GM18870 (cell line): ENCODE measurements at regions not wholly inside any gene's neighbourhood (a gene's known extent, or its start where the extent isn't known, plus 50 kb on each side); places are given as distances from the start of the nearest gene placed in this dataset.
A peak's percentile ranks its signal among the peaks of the same experiment; 100 is the strongest.
"Not testable (repeated sequence)": the region's sequence is repeated elsewhere in the genome, so short reads cannot be mapped to it uniquely, and the experiment has no call there.

Experiments
- ATAC-seq: cut with Tn5 transposase; IDR thresholded peaks from one replicate; pipeline ENCODE4 v1.9.1; 2021; ENCODE audit warnings: moderate library complexity; ENCODE audit not compliant: unreplicated experiment

DNA sequence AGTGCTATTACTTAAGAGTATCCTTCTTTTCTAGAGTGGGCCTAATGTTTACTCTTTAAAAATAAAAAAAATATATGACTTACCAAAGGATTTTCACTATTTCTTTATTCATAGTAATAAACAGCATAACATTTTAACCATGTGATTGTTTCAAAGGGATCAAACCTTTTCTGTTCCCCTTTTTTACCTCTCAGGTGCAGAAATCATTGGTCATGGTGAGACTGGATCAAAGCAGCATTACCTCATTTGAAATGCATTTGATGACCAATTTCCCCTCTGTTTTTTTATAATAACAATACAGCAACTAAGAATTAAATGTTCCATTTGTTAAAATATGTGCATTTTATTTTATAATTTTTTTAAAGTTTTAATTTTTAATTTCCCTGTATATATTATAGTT lies 598.0 kb upstream of the RGMB start:
- ATAC-seq = no peak

DNA sequence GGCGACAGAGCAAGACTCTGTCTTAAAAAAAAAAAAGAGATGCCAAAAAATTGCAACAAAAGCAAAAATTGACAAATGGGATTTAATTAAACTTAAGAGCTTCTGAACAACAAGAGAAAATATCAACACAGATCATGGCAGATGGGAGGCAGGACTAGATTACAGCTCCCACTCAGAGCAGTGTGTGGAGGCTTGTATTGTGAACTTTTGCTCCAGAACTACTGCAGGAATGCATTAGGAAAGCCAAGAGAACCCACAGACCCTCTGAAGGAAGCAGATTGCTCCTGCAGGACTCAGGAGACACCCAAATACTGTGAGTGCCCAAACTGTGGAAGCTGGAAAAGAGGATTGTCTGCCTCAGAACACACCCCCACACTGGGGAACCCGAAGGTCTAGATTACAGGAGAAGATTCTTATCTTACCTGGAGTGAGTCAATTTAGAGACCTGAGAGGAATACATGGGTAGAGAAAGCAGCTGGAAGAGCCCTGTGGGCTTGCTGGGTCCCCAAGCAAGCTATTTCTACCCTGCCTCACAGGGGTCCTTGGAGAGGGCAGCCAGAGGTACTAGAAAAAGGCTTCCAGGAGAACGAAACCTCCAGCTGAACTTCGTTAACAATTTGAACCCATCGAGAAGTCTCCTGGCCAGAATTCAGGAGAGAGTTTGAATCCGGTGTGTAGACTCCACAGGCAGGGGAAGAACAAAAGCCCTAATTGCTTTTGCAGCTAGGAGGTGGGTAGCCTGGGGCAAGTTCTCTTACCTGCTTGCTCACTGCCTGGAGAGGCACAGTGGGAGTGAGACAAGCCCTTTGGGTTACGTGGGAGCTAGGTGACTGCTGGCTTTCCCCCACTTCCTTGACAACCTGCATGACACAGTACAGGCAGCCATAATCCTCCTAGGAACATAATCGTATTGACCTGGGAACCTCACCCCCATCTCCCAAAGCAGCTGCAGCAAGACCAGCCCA lies 593.4 kb upstream of the RGMB start:
- no peak for ATAC-seq

DNA sequence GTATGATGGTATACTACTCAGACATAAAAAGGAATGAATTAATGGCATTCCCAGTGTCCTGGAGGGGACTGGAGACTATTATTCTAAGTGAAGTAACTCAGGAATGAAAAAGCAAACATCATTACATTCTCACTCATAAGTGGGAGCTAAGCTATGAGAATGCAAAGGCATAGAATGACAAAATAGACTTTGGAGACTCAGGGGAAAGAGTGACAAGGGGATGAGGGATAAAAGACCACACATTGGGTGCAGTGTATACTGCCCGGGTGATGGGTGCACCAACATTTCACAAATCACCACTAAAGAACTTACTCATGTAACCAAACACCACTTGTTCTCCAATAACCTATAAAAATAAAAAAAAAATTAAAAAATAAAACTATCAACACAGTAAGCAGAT lies 587.3 kb upstream of the RGMB start:
- no peak for ATAC-seq

DNA sequence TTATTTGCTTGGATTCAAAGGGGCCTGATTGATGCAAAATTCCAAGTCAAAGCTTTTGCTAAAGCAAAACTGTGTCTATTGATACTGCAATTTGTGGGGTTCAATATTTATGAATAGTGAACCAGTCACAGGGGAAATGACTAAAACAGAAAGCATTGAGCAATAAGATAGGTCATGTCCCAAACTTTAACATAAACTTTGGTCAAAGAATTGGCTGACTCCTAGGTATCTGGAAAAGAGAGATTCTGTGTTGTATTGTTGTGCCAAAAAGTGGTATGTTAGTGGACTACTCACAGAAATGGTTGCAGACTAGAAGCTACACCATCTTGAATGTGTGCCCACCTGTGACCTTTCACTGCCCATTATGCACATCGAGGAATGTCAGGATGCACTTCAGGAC lies 585.5 kb upstream of the RGMB start:
- no peak for ATAC-seq

DNA sequence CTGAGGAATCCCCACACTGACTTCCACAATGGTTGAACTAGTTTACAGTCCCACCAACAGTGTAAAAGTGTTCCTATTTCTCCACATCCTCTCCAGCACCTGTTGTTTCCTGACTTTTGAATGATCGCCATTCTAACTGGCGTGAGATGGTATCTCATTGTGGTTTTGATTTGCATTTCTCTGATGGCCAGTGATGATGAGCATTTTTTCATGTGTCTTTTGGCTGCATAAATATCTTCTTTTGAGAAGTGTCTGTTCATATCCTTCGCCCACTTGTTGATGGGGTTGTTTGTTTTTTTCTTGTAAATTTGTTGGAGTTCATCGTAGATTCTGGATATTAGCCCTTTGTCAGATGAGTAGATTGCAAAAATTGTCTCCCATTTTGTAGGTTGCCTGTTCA lies 583.1 kb upstream of the RGMB start:
- not testable (repeated sequence) for ATAC-seq

DNA sequence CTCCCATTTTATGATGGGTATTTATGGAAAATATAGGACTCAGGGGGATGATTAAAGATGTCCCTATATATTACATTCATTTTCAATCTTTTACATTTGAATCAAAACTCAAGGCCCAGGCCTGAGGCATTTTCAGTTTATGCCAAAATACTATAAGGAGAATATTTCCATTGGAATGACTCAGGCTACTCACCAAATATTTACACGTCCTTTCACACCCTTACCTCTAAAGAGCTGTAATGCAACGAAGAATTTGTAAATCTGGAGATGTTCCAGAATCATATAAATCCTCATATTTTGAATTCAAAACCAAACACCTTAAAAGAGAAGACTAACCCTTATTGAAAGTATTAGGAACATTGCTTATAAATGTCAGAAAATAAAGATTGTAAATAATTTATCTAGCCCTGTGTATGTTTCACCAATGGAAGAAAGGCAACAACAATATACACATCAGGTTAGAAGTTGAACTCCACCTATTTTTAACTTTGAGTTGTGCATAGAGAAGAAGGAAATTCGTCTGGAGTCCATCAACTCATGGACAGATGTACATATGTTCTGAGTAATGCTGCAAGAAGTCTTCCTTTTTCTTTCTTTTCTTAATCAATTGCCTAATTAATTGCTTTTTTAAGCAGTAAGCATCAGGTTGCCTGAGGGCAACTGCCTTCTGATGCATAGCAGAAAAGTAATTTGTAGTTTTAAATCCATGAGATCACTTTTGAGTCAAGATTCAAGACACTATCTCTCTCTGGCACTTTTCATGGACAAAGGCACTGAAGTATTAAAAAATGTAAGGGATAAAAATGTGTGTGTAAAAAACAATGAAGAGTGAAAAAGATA lies 579.3 kb upstream of the RGMB start:
- ATAC-seq = no peak

GRCh38 chr5:98200726-98201541 lies 572.5 kb upstream of the RGMB start:
- no peak for ATAC-seq

- ATAC-seq = no peak
These were observed 568.7 kb upstream of the RGMB start for GRCh38 chr5:98204798-98205197.

GRCh38 chr5:98205691-98206461 lies 567.6 kb upstream of the RGMB start:
- ATAC-seq = no peak

GRCh38 chr5:98206566-98206965 lies 566.9 kb upstream of the RGMB start:
- ATAC-seq = no peak

- ATAC-seq = no peak
These were observed 564.0 kb upstream of the RGMB start for GRCh38 chr5:98209418-98209817.

- no peak for ATAC-seq
These were observed 559.0 kb upstream of the RGMB start for GRCh38 chr5:98214240-98215051.

GRCh38 chr5:98217138-98217537 lies 556.3 kb upstream of the RGMB start:
- peak; percentile 70 for ATAC-seq

GRCh38 chr5:98218838-98219237 lies 554.6 kb upstream of the RGMB start:
- ATAC-seq = no peak

DNA sequence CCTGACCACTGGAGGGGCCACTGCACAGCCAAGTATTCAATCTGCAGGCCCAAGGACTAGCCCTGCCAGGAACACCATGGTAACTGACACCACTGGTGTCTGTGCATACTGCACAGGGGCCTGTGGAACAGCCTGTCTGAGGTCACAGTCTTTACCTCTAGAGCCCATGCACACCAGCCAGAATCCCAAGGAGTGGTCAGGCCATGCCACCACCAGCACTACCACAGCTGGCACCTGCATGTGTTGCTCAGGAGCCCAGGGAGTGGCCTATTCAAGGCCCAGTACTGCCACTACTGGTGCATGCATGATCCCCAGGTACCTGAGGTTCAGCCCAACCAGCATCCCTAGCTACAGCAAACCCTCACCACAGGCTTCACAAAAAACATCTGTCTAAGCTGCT lies 546.0 kb upstream of the RGMB start:
- ATAC-seq = no peak

GRCh38 chr5:98231089-98231488 lies 542.4 kb upstream of the RGMB start:
- no peak for ATAC-seq

DNA sequence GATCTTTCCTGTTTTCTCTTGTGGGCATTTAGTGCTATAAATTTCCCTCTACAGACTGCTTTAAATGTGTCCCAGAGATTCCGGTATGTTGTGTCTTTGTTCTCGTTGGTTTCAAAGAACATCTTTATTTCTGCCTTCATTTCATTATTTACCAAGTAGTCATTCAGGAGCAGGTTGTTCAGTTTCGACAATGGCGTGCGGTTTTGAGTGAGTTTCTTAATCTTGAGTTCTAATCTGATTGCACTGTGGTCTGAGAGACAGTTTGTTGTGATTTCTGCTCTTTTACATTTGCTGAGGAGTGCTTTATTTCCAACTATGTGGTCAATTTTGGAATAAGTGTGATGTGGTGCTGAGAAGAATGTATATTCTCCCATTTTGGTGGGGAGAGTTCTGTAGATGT lies 535.7 kb upstream of the RGMB start:
- not testable (repeated sequence) for ATAC-seq

DNA sequence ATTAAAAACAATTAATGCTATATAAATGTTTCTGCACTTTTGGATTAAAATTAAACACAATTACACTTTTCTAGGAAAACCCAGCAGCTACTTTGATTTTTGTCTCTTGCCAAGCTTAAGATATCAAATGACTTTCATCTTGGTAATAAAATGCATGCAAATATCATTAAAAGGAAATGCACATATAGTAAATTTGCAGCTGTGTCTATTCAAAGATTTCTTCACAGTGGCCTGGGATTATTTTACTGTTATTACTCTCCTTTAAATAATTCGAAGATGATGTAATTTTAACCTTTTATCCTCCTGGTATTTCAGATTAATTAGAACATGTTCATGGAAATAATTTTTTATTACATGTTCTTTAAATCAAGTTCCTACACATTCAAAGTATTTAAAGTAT lies 529.5 kb upstream of the RGMB start:
- ATAC-seq = no peak

DNA sequence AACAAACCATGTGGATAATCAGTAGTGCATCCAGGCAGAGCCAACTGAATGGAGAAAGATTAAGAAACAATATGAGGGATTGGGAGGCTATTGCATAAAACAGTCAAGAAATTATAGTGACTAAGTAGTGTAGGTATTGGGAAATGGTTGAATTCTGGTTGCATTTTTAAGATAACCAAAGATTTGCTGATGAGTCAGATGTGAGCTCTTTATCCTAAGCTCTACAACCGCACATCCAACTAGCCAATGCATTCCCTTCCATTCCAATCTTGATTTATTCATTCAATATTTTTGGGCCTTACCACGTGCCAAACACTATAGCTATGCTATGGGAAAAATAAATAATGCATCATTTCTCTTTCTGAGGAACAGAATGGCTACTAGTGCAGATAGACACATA lies 524.5 kb upstream of the RGMB start:
- ATAC-seq = no peak

DNA sequence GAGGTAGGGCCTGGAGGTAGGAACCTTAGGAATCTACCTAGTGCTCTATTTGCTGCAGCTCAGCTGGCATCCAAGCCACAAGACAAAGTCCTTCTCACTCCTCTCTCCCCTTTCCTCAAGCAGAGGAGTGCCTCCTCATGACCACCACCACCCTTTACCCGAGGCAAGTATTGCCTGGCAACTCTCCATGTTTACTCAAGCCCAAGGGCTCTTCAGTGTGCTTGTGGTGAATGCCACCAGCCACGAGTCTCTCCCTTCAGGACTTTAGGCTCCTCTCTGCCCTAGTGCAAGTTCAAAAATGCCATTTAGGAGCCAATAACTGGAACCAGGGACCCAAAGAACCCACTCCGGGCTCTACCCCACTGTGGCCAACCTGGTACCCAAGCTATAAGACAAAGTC lies 514.5 kb upstream of the RGMB start:
- ATAC-seq = no peak
